ENCODE measurements at regions not wholly inside any gene's neighbourhood (a gene's known extent, or its start where the extent isn't known, plus 50 kb on each side); places are given as distances from the start of the nearest gene placed in this dataset.
A peak's percentile ranks its signal among the peaks of the same experiment; 100 is the strongest.

DNA sequence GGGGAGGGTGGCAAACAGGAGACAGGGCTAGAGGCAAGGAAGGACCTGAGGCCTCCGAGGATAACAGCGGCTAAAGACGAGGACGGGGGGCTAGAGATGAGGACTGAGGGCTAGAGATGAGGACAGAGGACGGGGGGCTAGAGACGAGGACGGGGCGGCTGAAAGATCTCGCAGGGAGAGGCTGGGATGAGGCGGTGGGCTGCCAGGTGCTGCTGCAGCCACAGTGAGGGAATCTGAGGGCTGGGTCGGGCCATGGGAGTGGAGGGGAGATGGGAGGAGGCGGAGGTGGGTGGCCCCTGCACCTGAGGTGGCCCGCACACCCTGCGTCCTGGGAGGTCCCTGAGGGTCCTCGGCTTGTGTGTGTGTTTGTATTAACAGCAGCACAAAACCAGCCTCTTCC lies 350.2 kb upstream of the SALL3 start:
- Mint-ChIP-seq H3K9me3 (ENCODE audit: unreplicated experiment) (peaks cover 16% of the 10 kb centered on the region), H3K27me3 (ENCODE audit: insufficient read depth, unreplicated experiment) (no peaks in the 10 kb centered on the region), H3K36me3 (ENCODE audit: insufficient read depth, unreplicated experiment) (no peaks in the 10 kb centered on the region), H3K4me3 (ENCODE audit: unreplicated experiment) (no peak overlapping the region), H3K4me1 (ENCODE audit: insufficient read depth, unreplicated experiment) (peaks cover 4% of the 10 kb centered on the region), H3K27ac (ENCODE audit: low read depth, unreplicated experiment) (no peak overlapping the region)
- CTCF ChIA-PET: no interaction called here
- no TSS peak for BruUV-seq (replicated peaks)
- intact Hi-C loops (cut with micrococcal nuclease): no loop called here
- TF ChIP-seq, protein P1, sequence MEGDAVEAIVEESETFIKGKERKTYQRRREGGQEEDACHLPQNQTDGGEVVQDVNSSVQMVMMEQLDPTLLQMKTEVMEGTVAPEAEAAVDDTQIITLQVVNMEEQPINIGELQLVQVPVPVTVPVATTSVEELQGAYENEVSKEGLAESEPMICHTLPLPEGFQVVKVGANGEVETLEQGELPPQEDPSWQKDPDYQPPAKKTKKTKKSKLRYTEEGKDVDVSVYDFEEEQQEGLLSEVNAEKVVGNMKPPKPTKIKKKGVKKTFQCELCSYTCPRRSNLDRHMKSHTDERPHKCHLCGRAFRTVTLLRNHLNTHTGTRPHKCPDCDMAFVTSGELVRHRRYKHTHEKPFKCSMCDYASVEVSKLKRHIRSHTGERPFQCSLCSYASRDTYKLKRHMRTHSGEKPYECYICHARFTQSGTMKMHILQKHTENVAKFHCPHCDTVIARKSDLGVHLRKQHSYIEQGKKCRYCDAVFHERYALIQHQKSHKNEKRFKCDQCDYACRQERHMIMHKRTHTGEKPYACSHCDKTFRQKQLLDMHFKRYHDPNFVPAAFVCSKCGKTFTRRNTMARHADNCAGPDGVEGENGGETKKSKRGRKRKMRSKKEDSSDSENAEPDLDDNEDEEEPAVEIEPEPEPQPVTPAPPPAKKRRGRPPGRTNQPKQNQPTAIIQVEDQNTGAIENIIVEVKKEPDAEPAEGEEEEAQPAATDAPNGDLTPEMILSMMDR (IDR thresholded peaks at IDR 0.05; ENCODE audit: unreplicated experiment): no peak
- no peak for DNase-seq (ENCODE audit: unreplicated experiment)
- POLR2A ChIA-PET: no interaction called here

DNA sequence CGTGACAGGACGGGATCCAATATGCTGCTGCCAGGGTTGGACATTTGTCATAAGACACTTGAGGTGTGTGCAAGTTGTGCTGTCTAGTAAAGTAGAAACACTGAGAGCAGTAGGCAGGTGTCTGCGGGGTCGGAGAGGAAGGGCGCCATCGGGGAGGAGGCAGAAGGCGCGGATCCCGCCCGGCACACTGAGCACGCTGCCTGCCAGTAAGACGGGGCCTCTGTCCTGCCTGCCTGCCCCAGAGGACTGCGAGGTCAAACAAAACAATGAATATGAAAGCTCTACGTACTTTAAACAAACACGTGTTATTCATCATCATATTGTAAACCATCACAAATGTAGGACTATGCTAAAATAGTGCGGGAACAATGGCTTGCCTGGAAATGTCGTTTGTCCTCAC lies 349.3 kb upstream of the SALL3 start:
- intact Hi-C loops (cut with micrococcal nuclease): no loop called here
- H3K9me3 Mint-ChIP-seq (ENCODE audit: unreplicated experiment): peaks cover 16% of the 10 kb centered on the region
- TF ChIP-seq, protein P1 (IDR thresholded peaks at IDR 0.05; ENCODE audit: unreplicated experiment): no peak
- CTCF ChIA-PET: no interaction called here
- H3K27ac Mint-ChIP-seq (ENCODE audit: low read depth, unreplicated experiment): no peak overlapping the region
- H3K27me3 Mint-ChIP-seq (ENCODE audit: insufficient read depth, unreplicated experiment): no peaks in the 10 kb centered on the region
- DNase-seq (ENCODE audit: unreplicated experiment): no peak
- POLR2A ChIA-PET: no interaction called here
- H3K4me1 Mint-ChIP-seq (ENCODE audit: insufficient read depth, unreplicated experiment): peaks cover 4% of the 10 kb centered on the region
- H3K4me3 Mint-ChIP-seq (ENCODE audit: unreplicated experiment): no peak overlapping the region
- BruUV-seq (replicated peaks): no TSS peak
- no peaks in the 10 kb centered on the region for H3K36me3 Mint-ChIP-seq (ENCODE audit: insufficient read depth, unreplicated experiment)

DNA sequence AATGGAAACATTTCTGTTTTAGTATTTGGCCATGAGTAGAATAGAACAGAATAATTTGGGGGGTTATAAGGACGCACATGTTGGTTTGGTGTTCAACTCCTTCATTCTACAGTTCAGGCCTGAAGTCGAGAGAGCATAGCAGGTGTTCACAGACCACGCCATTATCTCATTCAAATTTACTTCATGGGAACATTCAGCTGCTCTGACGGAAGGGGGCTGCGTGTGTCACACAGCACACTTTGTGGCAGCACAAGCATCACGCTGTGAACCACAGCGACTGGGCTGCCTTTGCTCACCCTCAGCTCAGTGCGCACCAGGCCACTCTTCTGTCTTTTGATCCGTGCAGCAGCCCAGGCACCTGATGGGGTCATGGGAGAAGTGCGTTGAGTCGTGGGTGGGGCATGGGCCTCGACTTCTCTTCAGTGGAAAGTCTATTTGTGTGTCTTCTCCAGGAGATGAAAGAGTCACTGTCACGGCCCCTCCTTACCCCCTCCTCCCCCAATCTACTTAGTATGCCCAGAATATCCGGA lies 348.6 kb upstream of the SALL3 start:
- H3K4me3 Mint-ChIP-seq (ENCODE audit: unreplicated experiment): no peak overlapping the region
- H3K27me3 Mint-ChIP-seq (ENCODE audit: insufficient read depth, unreplicated experiment): no peaks in the 10 kb centered on the region
- DNase-seq (ENCODE audit: unreplicated experiment): no peak
- peaks cover 22% of the 10 kb centered on the region for H3K9me3 Mint-ChIP-seq (ENCODE audit: unreplicated experiment)
- no TSS peak for BruUV-seq (replicated peaks)
- no peak overlapping the region for H3K27ac Mint-ChIP-seq (ENCODE audit: low read depth, unreplicated experiment)
- H3K36me3 Mint-ChIP-seq (ENCODE audit: insufficient read depth, unreplicated experiment): no peaks in the 10 kb centered on the region
- intact Hi-C loops (cut with micrococcal nuclease): no loop called here
- peaks cover 4% of the 10 kb centered on the region for H3K4me1 Mint-ChIP-seq (ENCODE audit: insufficient read depth, unreplicated experiment)
- ChIA-PET CTCF (no interaction called here), POLR2A (no interaction called here)
- TF ChIP-seq, protein P1 (IDR thresholded peaks at IDR 0.05; ENCODE audit: unreplicated experiment): no peak

DNA sequence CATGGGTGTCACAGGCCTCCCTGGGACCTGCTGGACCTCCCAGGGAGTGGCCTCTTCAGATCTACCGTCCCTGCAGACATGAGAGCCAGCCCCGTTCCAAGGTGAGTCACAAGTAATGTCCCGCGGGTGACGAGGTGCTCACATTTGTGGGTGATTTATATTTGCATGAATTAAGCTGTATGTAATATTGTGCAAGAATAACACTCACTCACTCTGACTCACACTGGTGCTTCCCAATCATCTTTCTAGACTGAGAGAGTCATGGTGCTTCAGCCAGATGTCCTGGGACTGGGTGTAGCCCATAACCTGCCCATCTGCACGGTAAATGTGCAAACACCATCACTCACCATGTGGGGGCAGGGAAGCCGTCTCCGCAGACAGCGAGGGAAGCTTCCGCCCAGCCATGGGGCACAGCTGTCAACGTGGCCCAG lies 347.5 kb upstream of the SALL3 start:
- TF ChIP-seq, protein P1 (IDR thresholded peaks at IDR 0.05; ENCODE audit: unreplicated experiment): no peak
- intact Hi-C loops (cut with micrococcal nuclease): no loop called here
- peaks cover 4% of the 10 kb centered on the region for H3K4me1 Mint-ChIP-seq (ENCODE audit: insufficient read depth, unreplicated experiment)
- BruUV-seq (replicated peaks): no TSS peak
- no peaks in the 10 kb centered on the region for H3K36me3 Mint-ChIP-seq (ENCODE audit: insufficient read depth, unreplicated experiment)
- ChIA-PET CTCF (interaction anchor here (0.7 to 1.2 kb wide), 2 partner anchors 35 to 355 kb away, joined by 3 read pairs; no protein-coding TSS in a partner anchor), POLR2A (no interaction called here)
- H3K9me3 Mint-ChIP-seq (ENCODE audit: unreplicated experiment): peaks cover 32% of the 10 kb centered on the region
- H3K4me3 Mint-ChIP-seq (ENCODE audit: unreplicated experiment): no peak overlapping the region
- no peak overlapping the region for H3K27ac Mint-ChIP-seq (ENCODE audit: low read depth, unreplicated experiment)
- peak; percentile 74 for DNase-seq (ENCODE audit: unreplicated experiment)
- H3K27me3 Mint-ChIP-seq (ENCODE audit: insufficient read depth, unreplicated experiment): no peaks in the 10 kb centered on the region

Measured in MCF 10A (cell line).